HG02885 (cell line): ENCODE measurements at regions not wholly inside any gene's neighbourhood (a gene's known extent, or its start where the extent isn't known, plus 50 kb on each side); places are given as distances from the start of the nearest gene placed in this dataset.
"Not testable (repeated sequence)": the region's sequence is repeated elsewhere in the genome, so short reads cannot be mapped to it uniquely, and the experiment has no call there.

Experiments
- ATAC-seq: cut with Tn5 transposase; IDR thresholded peaks from one replicate; pipeline ENCODE4 v1.9.1; 2021; ENCODE audit warnings: mild to moderate bottlenecking; ENCODE audit not compliant: unreplicated experiment, poor library complexity

- no peak for ATAC-seq
These were observed 153.6 kb downstream of the HRH4 start for GRCh38 chr18:24613896-24614640.

- ATAC-seq = no peak
These were observed 156.2 kb downstream of the HRH4 start for GRCh38 chr18:24616653-24617052.

GRCh38 chr18:24624421-24624820 lies 164.0 kb downstream of the HRH4 start:
- not testable (repeated sequence) for ATAC-seq

GRCh38 chr18:24627644-24628315 lies 167.3 kb downstream of the HRH4 start:
- ATAC-seq = no peak

- ATAC-seq = no peak
These were observed 167.9 kb downstream of the HRH4 start for GRCh38 chr18:24628326-24628725.

GRCh38 chr18:24629921-24630320 lies 169.5 kb downstream of the HRH4 start:
- no peak for ATAC-seq

- ATAC-seq = no peak
These were observed 170.0 kb downstream of the HRH4 start for GRCh38 chr18:24630346-24630880.

- ATAC-seq = no peak
These were observed 171.0 kb downstream of the HRH4 start for GRCh38 chr18:24631243-24632025.

GRCh38 chr18:24632158-24632988 lies 171.9 kb downstream of the HRH4 start:
- ATAC-seq = no peak

- ATAC-seq = no peak
These were observed 172.7 kb downstream of the HRH4 start for GRCh38 chr18:24633121-24633520.

- ATAC-seq = no peak
These were observed 189.1 kb downstream of the HRH4 start for GRCh38 chr18:24649571-24649970.

- no peak for ATAC-seq
These were observed 191.0 kb downstream of the HRH4 start for GRCh38 chr18:24651434-24651833.

- ATAC-seq = no peak
These were observed 195.6 kb downstream of the HRH4 start for GRCh38 chr18:24656050-24656449.

- ATAC-seq = no peak
These were observed 196.4 kb downstream of the HRH4 start for GRCh38 chr18:24656551-24657443.

GRCh38 chr18:24657444-24657842 lies 197.0 kb downstream of the HRH4 start:
- ATAC-seq = no peak

GRCh38 chr18:24658302-24658701 lies 197.9 kb downstream of the HRH4 start:
- ATAC-seq = no peak

GRCh38 chr18:24659827-24660720 lies 199.6 kb downstream of the HRH4 start:
- peak; percentile 77 for ATAC-seq

GRCh38 chr18:24660956-24661355 lies 200.5 kb downstream of the HRH4 start:
- ATAC-seq = no peak
